Liver (tissue), 8 donors: ENCODE measurements at regions not wholly inside any gene's neighbourhood (a gene's known extent, or its start where the extent isn't known, plus 50 kb on each side); places are given as distances from the start of the nearest gene placed in this dataset.

Experiments used
- DNase-seq: peaks from one replicate; pipeline ENCODE4 v3.0.0-alpha.2; 2017; ENCODE audit warnings: low spot score
- H3K27ac ChIP-seq, 2 donors: one replicate each; pipeline ENCODE4 v1.7.0; 2013; ENCODE audit warnings: inconsistent platforms in 2 of 2, low read length in 2 of 2, control low read depth in 1 of 2, low read depth in 1 of 2, mild to moderate bottlenecking in 1 of 2
- H3K27me3 ChIP-seq, 4 donors: one replicate each; pipeline versions ENCODE4 v1.6.1 to v1.7.0; 2013; ENCODE audit warnings: low read length in 3 of 4, inconsistent platforms in 1 of 4, mild to moderate bottlenecking in 1 of 4, moderate library complexity in 1 of 4; ENCODE audit not compliant: control insufficient read depth in 4 of 4, insufficient read depth in 4 of 4
- H3K36me3 ChIP-seq, 4 donors: one replicate each; pipeline versions ENCODE4 v1.6.1 to v1.7.0; 2013; ENCODE audit warnings: low read length in 3 of 4, mild to moderate bottlenecking in 3 of 4, low read depth in 1 of 4, moderate library complexity in 1 of 4; ENCODE audit not compliant: control insufficient read depth in 4 of 4, insufficient read depth in 3 of 4
- H3K4me1 ChIP-seq, 4 donors: one replicate each; pipeline versions ENCODE4 v1.6.1 to v1.7.0; 2013; ENCODE audit warnings: low read length in 3 of 4, mild to moderate bottlenecking in 3 of 4, moderate library complexity in 1 of 4; ENCODE audit not compliant: control insufficient read depth in 4 of 4, insufficient read depth in 4 of 4
- H3K4me3 ChIP-seq, 3 donors: one replicate each; pipeline versions ENCODE4 v1.6.1 to v1.7.0; 2013; ENCODE audit warnings: low read length in 3 of 3, control low read depth in 1 of 3, low read depth in 1 of 3, mild to moderate bottlenecking in 1 of 3
- H3K9ac ChIP-seq, 2 donors: one replicate each; pipeline ENCODE4 v1.7.0; 2013; ENCODE audit warnings: low read length in 2 of 2, mild to moderate bottlenecking in 2 of 2, moderate library complexity in 2 of 2, control low read depth in 1 of 2, low read depth in 1 of 2
- H3K9me3 ChIP-seq, 4 donors: one replicate each; pipeline versions ENCODE4 v1.6.1 to v1.7.0; 2013; ENCODE audit warnings: low read length in 3 of 4; ENCODE audit not compliant: control insufficient read depth in 4 of 4
- ATF3 ChIP-seq: IDR thresholded peaks from 2 replicates; pipeline ENCODE4 v1.6.1; 2016; ENCODE audit warnings: antibody characterized with exemption
- CTCF ChIP-seq: fragments of 150-350 bp; IDR thresholded peaks from 2 replicates; pipeline ENCODE4 v1.5.1; 2017; ENCODE audit warnings: improper control_type of control experiment, low read depth, low read length; ENCODE audit not compliant: missing input control
- FOXA1 ChIP-seq: IDR thresholded peaks from 2 replicates; pipeline ENCODE4 v1.6.1; 2016; ENCODE audit warnings: antibody characterized with exemption
- HNF4A ChIP-seq, 2 donors: conservative IDR thresholded peaks; 2 replicates each; pipeline ENCODE4 v1.6.1; 2016; ENCODE audit warnings: antibody characterized with exemption in 2 of 2, mild to moderate bottlenecking in 2 of 2
- HNF4G ChIP-seq: IDR thresholded peaks from 2 replicates; pipeline ENCODE4 v1.6.1; 2016; ENCODE audit warnings: antibody characterized with exemption
- JUND ChIP-seq, 2 donors: IDR thresholded peaks; 2 replicates each; pipeline ENCODE4 v1.6.1; 2016; ENCODE audit warnings: antibody characterized with exemption in 2 of 2
- MAX ChIP-seq: IDR thresholded peaks from 2 replicates; pipeline ENCODE4 v1.6.1; 2016; ENCODE audit warnings: antibody characterized with exemption
- NR2F2 ChIP-seq: IDR thresholded peaks from 2 replicates; pipeline ENCODE4 v1.6.1; 2016; ENCODE audit warnings: antibody characterized with exemption
- RAD21 ChIP-seq, 2 donors: IDR thresholded peaks; 2 replicates each; pipeline ENCODE4 v1.6.1; 2016; ENCODE audit warnings: antibody characterized with exemption in 2 of 2, mild to moderate bottlenecking in 2 of 2
- REST ChIP-seq: IDR thresholded peaks from 2 replicates; pipeline ENCODE4 v1.6.1; 2016; ENCODE audit warnings: antibody characterized with exemption, mild to moderate bottlenecking
- RXRA ChIP-seq, 2 donors: IDR thresholded peaks; 2 replicates each; pipeline ENCODE4 v1.6.1; 2017 to 2018; ENCODE audit warnings: antibody characterized with exemption in 2 of 2, mild to moderate bottlenecking in 1 of 2
- SP1 ChIP-seq: IDR thresholded peaks from 2 replicates; pipeline ENCODE4 v1.6.1; 2018; ENCODE audit warnings: antibody characterized with exemption, mild to moderate bottlenecking
- TAF1 ChIP-seq: conservative IDR thresholded peaks from 2 replicates; pipeline ENCODE4 v1.6.1; 2016; ENCODE audit warnings: antibody characterized with exemption, mild to moderate bottlenecking
- ZBTB33 ChIP-seq: IDR thresholded peaks from 2 replicates; pipeline ENCODE4 v1.6.1; 2016; ENCODE audit warnings: antibody characterized with exemption
- WGBS: extraction: QIAGEN DNeasy Blood & Tissue Kit; methylation state at CpG from one replicate; pipeline ENCODE4 v1.1.7; 2013; 5-methylcytosine and 5-hydroxymethylcytosine counted together
- donor health status: healthy.
- donor health status: healthy.
- donor health status: healthy.
- donor health status: healthy.
- donor health status: healthy.

- no peak for DNase-seq
- H3K36me3 ChIP-seq, result no peaks in the 10 kb centered on the region
- H3K4me1 ChIP-seq, result no peaks in the 10 kb centered on the region
- TF ChIP-seq RXRA (IDR thresholded peaks at IDR 0.05), result no peak
- no peak for TF ChIP-seq NR2F2
- no peak for TF ChIP-seq MAX
- no peak for TF ChIP-seq ZBTB33
- TF ChIP-seq TAF1, result no peak
- no peak overlapping the region for H3K4me3 ChIP-seq
- H3K27ac ChIP-seq, result no peak overlapping the region
- no peaks in the 10 kb centered on the region for H3K27me3 ChIP-seq
- no peaks in the 10 kb centered on the region for H3K9me3 ChIP-seq
- no peak overlapping the region for H3K9ac ChIP-seq
- WGBS, result 20% methylated on average over 1 of the region's 1 CpG
Observed at GRCh38 chr4:136078976-136079375, 1453.3 kb downstream of the PCDH18 start.

GRCh38 chr4:136056748-136057147 lies 1475.5 kb downstream of the PCDH18 start:
- Histone ChIP-seq H3K4me3 (no peak overlapping the region), H3K27me3 (no peaks in the 10 kb centered on the region), H3K36me3 (no peaks in the 10 kb centered on the region), H3K27ac (no peak overlapping the region), H3K9ac (no peak overlapping the region), H3K9me3 (no peaks in the 10 kb centered on the region), H3K4me1 (no peaks in the 10 kb centered on the region)
- no peak for DNase-seq
- no peak for TF ChIP-seq JUND (IDR thresholded peaks at IDR 0.05)
- TF ChIP-seq TAF1, result no peak
- no peak for TF ChIP-seq ATF3
- TF ChIP-seq MAX, result no peak
- no peak for TF ChIP-seq NR2F2
- TF ChIP-seq RAD21 (IDR thresholded peaks at IDR 0.05), result no peak
- no peak for TF ChIP-seq REST
- TF ChIP-seq HNF4A (conservative IDR thresholded peaks at IDR 0.05), result no peak
- no peak for TF ChIP-seq FOXA1
- no peak for TF ChIP-seq SP1
- WGBS, result 66% methylated on average over 7 of the region's 7 CpGs

GRCh38 chr4:136055360-136055759 lies 1476.9 kb downstream of the PCDH18 start:
- 82% methylated on average over 3 of the region's 3 CpGs for WGBS
- no peaks in the 10 kb centered on the region for H3K9me3 ChIP-seq
- no peaks in the 10 kb centered on the region for H3K27me3 ChIP-seq
- no peak for DNase-seq
- H3K4me3 ChIP-seq, result no peak overlapping the region
- H3K4me1 ChIP-seq, result no peaks in the 10 kb centered on the region
- H3K9ac ChIP-seq, result no peak overlapping the region
- TF ChIP-seq CTCF (no peak), HNF4G (no peak)
- no peak overlapping the region for H3K27ac ChIP-seq
- no peaks in the 10 kb centered on the region for H3K36me3 ChIP-seq
